GM12892 (cell line): ENCODE measurements at regions not wholly inside any gene's neighbourhood (a gene's known extent, or its start where the extent isn't known, plus 50 kb on each side); places are given as distances from the start of the nearest gene placed in this dataset.

Experiments
- POLR2A ChIP-seq: IDR thresholded peaks from 2 replicates; pipeline ENCODE4 v1.6.1; 2011; ENCODE audit warnings: low read depth, low read length, control low read depth
- POLR2AphosphoS5 ChIP-seq: IDR thresholded peaks from 2 replicates; pipeline ENCODE4 v1.6.1; 2011; ENCODE audit warnings: low read depth, low read length, control low read depth
- TAF1 ChIP-seq: IDR thresholded peaks from 2 replicates; pipeline ENCODE4 v1.6.1; 2011; ENCODE audit warnings: low read depth, mild to moderate bottlenecking, control low read depth, low read length, borderline replicate concordance

DNA sequence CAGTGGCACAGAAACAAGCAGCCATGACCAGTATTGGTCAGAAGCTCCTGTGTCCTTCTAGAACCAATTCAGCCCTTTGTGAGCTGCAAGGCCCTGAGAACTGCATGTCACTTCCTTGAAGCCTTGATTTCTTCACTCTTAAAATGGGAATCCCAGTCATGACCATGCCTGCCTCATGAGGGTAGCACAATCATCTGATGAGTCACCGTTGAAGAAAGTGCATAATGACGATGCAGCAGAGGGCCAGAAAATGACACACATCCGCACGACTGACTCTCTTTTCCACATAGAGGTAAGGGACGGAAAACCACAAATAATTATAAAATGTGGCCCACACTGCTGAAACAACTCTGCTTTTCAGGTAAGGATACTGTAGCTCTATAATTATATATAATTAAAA is 777.4 kb downstream of the BCL11B start:
- TF ChIP-seq TAF1, result no peak
- TF ChIP-seq POLR2A, result no peak
- no peak for TF ChIP-seq POLR2AphosphoS5
